NCI-H226 (cell line): ENCODE measurements at regions not wholly inside any gene's neighbourhood (a gene's known extent, or its start where the extent isn't known, plus 50 kb on each side); places are given as distances from the start of the nearest gene placed in this dataset.
"Not testable (repeated sequence)": the region's sequence is repeated elsewhere in the genome, so short reads cannot be mapped to it uniquely, and the experiment has no call there.

Experiments
- DNase-seq: peaks from one replicate; pipeline ENCODE4 v3.0.0-alpha.2; 2015

- no peak for DNase-seq
Measured at GRCh38 chr20:48215536-48215935, 430.3 kb upstream of the SULF2 start.

- no peak for DNase-seq
Measured at GRCh38 chr20:48214601-48215000, 429.3 kb upstream of the SULF2 start.

- DNase-seq, result not testable (repeated sequence)
Measured at GRCh38 chr20:48213635-48214034, 428.4 kb upstream of the SULF2 start.

- DNase-seq, result no peak
Measured at GRCh38 chr20:48212806-48213509, 427.7 kb upstream of the SULF2 start.

- no peak for DNase-seq
Measured at GRCh38 chr20:48211847-48212246, 426.6 kb upstream of the SULF2 start.

GRCh38 chr20:48211238-48211637 is 426.0 kb upstream of the SULF2 start:
- DNase-seq, result no peak

- DNase-seq, result no peak
Measured at GRCh38 chr20:48210111-48211027, 425.1 kb upstream of the SULF2 start.

- DNase-seq, result no peak
Measured at GRCh38 chr20:48209102-48209501, 423.8 kb upstream of the SULF2 start.

GRCh38 chr20:48208176-48208575 is 422.9 kb upstream of the SULF2 start:
- no peak for DNase-seq

GRCh38 chr20:48207505-48207904 is 422.2 kb upstream of the SULF2 start:
- no peak for DNase-seq

GRCh38 chr20:48205786-48206185 is 420.5 kb upstream of the SULF2 start:
- no peak for DNase-seq

GRCh38 chr20:48205281-48205782 is 420.1 kb upstream of the SULF2 start:
- no peak for DNase-seq

GRCh38 chr20:48204499-48204898 is 419.2 kb upstream of the SULF2 start:
- no peak for DNase-seq

- DNase-seq, result no peak
Measured at GRCh38 chr20:48203252-48203651, 418.0 kb upstream of the SULF2 start.

GRCh38 chr20:48202334-48203113 is 417.2 kb upstream of the SULF2 start:
- no peak for DNase-seq

GRCh38 chr20:48201885-48202284 is 416.6 kb upstream of the SULF2 start:
- DNase-seq, result no peak

- DNase-seq, result no peak
Measured at GRCh38 chr20:48201188-48201587, 415.9 kb upstream of the SULF2 start.

GRCh38 chr20:48198929-48199451 is 413.7 kb upstream of the SULF2 start:
- no peak for DNase-seq

GRCh38 chr20:48197066-48197465 is 411.8 kb upstream of the SULF2 start:
- DNase-seq, result no peak

- DNase-seq, result no peak
Measured at GRCh38 chr20:48196486-48196885, 411.2 kb upstream of the SULF2 start.

GRCh38 chr20:48196001-48196400 is 410.7 kb upstream of the SULF2 start:
- no peak for DNase-seq

GRCh38 chr20:48195121-48195870 is 410.0 kb upstream of the SULF2 start:
- no peak for DNase-seq
